Superior temporal gyrus (tissue), 1 donor: ENCODE measurements at regions not wholly inside any gene's neighbourhood (a gene's known extent, or its start where the extent isn't known, plus 50 kb on each side); places are given as distances from the start of the nearest gene placed in this dataset.
"Not testable (repeated sequence)": the region's sequence is repeated elsewhere in the genome, so short reads cannot be mapped to it uniquely, and the experiment has no call there.

Experiments used
- DNase-seq: peaks from one replicate; pipeline ENCODE4 v3.0.0-alpha.2; 2016; ENCODE audit errors: extremely low spot score

DNA sequence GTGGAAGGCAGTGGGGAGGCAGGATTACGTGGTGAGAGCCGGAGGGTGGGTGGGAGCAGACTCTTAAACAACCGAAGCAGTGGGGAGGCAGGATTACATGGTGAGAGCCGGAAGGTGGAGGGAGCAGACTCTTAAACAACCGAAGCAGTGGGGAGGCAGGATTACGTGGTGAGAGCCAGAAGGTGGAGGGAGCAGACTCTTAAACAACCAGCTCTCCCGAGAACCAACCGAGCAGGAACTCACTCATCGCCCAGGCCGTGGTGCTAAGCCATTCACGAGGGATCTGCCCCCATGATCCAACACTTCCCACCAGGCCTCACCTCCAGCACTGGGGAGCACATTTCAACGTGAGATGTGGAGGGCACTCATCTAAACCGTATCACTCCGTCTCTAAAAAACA is 87.7 kb downstream of the RTP5 start:
- no peak for DNase-seq

DNA sequence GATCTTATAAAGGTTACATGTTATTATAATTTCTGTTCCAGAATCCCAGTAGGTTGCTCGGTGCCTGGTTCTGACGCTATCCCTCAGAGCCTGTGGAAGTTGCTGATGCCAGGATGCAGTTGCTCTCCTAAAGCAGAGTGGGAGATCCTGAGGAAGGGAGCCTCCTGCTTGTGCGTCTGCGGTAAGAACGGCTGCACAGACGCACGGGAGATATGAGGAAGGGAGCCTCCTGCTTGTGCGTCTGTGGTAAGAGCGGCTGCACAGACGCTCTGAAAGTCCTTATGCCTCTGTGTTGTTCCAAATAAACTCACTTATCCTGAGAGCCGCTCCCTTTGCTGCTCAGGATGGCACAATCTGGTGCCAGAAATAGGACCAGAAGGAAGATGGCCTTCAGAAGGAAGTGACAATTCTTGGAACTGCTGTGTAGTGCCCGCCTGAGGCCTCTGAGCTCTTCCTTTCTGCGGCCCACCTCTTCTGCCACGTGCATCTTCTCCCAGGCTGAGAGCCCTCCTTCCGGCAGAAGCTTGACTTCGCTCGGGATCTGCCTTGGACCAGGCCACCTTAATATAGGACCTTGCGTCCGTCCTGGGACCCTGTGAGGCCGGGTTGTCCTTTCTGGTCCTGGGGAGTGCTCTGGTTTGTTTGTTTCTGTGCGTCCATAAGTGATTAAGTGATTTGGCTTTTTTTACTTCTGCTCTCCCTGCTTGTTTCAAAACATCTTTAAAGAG is 89.5 kb downstream of the RTP5 start:
- no peak for DNase-seq

DNA sequence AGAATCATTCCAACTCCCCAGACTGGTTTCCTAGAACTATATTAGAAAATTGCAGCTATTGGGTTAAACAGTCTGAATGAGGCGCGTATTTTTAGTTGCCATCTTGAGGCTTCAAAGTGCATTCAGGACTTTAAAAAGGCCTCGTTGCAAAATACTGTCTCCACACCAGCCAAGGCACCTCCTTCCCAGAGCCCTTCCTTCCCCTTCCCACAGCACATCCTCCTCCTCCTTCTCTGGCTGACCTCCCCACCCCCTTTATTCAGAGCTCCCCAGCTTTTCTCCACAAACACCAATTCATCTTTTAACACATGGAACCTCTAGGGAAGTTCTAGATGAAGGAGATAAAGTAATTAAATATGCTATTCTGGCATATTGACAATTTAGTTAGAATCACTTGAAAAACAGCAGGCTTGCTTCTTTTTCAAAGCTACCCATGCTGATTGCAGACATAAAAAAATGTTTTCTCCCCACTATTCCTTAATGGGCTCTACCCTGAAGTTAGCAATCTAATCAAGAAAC is 90.3 kb downstream of the RTP5 start:
- no peak for DNase-seq

DNA sequence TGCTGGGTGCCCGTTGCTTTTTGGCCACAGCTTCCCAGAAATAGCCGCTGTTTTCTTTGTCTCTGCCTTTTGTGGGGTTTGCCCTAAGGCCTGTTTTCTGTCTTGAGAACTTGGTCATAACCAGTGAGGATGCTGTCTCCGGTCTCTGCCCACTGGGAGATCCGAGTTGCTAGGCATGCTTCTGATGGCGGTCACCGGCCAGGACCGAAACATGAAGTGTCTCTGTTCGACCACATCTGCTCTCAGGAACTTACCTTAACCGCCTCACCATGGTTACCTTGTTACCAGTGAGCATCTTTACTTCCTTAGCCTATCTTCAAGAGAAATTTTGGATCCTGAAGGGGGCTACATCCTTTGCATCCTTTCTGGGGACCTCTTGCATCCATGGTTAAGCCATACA is 91.9 kb downstream of the RTP5 start:
- no peak for DNase-seq

DNA sequence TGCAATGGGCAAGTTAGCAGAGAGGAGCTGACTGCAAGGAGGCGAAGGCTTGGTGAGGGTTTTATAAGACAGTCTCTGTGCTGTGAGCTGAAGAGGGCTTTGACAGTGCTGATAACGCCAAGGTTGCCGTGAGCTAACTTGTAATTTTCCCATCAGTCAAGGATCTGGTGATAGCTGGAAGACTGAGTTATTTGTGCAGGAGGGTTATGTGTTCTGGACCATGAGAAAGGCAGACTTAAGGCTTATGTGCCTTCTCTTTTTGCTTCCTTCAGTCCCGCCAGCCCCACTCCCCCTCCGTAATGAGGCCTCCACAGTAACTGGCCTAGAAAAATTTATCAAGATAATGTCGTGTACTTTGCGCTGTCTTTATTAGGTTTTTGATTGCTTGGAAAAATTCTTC is 94.6 kb downstream of the RTP5 start:
- no peak for DNase-seq

DNA sequence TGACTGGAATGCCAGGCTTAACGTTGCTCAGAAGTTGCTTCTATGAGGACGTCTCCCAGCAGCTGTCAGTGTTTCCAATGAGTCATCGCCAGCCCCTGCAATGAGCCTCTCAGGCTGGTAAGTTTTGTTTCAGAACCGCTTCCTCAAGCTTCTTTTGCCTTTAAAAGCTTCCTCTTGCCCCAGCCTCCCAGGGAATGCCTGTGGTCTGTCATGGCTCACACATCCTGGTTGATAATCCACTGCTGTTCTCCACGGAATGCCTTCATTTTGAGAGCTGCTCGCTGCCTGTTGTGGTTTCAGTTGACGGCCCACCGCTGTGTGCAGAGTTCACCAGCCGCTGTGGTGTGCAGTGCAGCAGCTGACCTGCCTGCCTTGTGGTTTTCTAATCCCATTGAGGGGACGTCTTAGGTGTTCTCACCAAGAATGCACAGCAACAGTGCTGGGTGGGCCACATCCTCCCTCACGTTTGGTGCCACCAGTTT is 96.4 kb downstream of the RTP5 start:
- DNase-seq: peak; percentile 28

DNA sequence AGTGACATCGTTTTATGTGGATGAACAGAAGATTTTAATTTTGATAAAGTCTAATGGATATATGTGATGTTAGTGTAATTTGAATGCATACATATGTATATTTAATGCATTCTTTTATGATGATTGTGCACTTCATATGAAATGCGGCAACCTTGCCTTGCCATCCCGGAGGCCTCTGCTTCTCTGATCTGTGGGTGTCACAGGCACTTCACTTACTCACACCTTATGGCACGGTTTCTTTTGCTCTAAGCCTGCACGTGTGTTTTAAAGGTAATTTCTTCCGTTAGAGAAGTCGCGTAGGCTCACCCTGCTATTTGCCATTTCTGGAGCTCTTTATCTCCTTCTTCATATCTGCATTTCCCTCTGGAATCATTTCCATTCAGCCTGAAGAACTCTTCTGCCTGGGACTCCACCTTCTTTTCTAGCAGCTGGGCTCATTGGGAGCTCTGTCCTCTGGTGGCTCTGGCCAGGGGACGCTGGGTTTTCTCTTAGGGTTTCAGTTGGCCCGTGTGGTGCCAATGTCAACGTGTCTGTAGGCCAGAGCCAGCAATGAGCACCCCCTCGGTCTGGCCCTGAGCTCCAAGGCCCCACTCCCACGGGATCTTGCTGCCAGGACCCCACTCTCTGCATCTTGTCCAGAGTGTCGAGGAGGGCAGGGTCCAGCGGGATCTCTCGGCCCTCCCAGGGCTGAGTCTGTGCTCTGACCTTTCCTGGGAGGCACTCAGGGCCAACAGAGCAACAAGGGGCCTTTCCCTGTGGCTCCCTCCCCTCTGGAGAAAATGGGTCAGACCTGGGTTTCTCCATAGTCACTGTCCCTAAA is 97.3 kb downstream of the RTP5 start:
- DNase-seq: no peak

DNA sequence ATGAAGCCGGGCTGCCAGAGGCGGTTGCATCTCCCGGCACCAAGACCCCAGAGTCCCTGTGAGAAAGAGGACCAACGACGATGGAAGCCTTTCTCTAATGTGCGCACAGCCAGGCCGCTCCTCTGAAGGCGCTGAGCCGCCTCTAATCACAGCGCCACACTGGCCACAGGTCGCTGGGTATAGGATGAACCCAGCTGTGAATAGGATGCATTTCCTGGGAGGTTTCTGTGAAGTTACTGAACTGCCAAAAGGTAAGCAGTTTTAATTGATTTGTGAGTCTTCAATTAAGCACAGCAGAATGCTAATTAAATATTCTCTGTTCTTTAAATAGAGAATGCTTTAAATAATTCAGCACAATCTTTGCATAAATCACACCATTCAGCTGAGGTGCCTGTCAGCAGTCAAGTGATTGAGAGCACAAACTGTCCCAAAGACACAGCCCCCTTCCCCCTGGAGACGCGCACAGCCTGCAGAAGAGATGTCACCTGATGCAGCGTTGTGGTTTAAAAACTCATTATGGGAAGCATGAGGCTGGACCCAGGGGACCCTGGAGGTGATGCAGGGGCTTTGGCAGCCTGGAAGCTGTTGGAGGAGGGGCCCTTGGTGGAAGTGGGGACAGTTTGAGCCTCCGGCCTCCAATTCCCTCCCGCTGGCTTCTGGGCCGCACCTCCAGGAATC is 98.1 kb downstream of the RTP5 start:
- DNase-seq: no peak

DNA sequence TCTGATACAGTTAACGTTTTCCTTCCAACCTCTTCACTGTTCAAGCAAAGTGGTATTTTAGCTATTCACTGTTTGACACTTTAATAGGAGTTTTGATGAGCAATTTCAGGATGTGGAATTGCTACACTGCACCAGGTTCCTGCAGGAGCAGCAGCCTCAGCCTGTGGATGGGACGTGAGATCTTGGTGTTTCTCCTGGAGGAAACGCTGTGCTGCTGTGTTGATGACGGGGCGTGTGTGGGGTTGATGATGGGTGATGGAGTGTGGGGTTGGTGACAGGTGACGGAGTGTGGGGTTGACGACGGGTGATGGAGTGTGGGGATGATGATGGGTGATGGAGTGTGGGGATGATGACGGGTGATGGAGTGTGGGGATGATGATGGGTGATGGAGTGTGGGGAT is 98.9 kb downstream of the RTP5 start:
- DNase-seq: no peak

DNA sequence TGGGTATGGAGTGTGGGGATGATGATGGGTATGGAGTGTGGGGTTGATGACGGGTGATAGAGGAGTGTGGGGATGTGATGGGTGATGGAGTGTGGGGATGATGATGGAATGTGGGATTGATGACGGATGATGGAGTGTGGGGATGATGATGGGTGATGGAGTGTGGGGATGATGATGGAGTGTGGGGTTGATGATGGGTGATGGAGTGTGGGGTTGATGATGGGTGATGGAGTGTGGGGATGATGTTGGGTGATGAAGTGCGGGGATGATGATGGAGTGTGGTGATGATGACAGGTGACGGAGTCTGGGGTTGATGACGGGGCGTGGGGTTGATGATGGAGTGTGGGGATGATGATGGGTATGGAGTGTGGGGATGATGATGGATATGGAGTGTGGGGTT is 99.7 kb downstream of the RTP5 start:
- not testable (repeated sequence) for DNase-seq

DNA sequence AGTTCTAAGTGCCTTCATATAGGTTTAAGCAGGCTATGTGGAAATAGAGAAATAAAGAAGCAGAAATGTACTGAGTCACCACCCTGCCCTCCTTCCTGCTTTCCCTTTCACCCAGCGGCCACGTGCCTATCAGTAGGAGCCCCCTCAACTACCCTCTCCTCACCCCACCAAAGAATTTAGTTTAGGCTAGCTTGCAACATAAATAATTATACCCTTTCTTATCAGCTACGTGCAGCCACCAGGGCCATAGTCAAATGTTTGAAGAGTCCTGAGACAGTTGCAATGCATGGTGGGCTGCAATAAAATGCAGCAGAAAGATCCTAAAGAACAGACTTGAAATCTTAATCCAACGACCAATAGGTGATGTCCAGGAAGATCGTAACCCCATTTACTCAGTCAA is 101.2 kb downstream of the RTP5 start:
- no peak for DNase-seq

DNA sequence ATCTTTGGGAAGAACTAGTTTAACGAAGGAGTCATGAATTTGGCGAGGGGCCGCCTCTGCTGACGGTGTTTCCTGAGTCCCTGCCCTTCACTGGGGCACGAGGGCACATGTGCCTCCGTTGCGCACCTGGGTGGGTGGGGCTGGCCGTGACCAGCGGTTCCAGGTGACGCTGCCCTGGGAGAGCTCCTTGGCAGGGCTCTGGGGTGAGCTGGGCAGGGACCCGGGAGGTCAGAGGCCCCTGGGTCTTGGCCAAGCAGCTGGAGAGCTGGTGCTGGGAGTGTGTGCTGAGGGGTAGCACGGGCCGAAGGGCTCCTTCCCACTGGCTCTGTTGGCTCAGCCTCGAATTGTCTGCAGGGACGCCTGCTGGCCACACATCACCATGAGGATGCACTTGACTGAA is 104.6 kb downstream of the RTP5 start:
- no peak for DNase-seq

DNA sequence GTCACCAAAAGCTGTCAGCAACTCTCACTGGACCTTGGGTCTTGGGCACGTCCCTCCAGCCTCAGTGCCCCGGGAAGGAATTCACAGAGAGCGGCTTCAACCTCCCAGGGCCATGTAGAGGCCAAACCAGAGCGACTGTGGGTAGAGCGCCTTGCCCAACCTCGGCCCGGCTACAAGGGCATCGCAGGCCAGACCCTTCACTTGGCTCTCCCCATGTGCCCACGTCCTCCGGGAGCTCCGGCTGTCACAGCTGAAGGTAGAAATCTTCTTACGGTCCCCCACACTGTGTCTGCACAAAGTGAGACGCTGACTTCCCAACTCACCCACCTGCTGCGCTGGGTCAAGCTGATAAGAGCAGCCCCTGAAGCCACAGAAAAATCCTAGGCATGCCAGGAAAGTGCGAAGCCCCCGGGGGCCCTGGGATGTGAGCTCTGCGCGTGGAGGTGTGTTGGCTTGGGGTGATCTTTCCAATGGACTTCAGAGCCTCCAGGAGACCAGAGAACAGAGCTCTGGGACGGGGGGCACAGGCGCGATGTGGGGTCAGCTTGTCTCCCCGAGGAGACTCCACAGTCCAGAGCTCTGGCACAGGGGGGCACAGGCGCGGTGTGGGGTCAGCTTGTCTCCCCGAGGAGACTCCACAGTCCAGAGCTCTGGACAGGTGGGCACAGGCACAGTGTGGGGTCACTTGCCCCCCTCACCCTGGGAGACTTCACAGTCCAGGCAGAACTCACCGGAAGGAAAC is 105.5 kb downstream of the RTP5 start:
- no peak for DNase-seq

DNA sequence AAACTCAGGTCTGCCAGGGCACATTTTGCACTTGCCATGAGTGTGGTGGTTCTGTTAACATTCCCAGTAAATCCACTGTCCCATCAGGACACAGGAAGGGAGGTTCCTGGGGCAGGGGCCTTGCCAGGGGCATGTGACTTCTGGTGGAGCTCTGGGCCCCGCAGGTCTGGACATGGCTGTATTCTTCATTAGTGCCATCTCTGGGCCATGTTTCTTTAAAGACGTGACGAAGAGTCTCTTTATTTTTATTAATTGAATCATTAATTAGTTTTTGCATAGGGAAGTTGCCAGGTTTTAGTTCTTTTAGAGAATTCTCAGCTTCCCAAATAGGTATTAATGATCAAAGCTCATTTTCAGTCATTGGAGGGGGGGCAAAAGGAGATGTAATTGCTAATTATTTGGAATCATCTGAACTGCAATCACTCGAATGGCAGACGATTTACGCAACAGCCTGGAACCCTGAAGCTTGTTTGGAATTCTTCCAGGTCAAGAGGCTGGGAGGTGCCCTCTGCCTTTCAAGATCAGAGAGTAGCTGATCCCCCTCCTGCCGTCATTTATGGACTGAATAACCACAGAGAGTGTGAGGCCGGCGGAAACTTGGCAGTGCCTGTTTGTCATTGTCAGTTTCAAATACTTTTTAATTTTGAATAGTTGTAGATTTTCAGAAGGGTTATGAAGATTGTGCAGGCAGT is 106.2 kb downstream of the RTP5 start:
- no peak for DNase-seq

DNA sequence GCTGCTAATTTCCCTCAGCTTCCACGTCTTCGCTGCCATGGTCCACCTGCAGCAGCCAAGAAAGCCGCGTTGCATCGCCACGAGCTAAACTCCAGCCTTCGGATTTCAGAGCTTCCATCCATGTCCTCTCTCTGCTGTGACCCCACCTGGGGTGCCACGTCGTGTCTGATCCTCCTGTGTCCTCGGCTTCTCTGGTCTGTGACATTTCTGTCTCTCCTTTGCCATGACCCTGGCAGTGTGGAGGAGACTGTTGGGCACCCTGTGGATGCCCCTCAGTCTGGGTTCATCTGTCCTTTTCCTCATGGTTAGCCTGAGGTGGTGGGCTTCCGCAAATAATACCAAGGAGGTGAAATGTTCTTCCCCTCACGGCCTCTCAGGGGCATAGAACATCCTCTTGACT is 106.8 kb downstream of the RTP5 start:
- no peak for DNase-seq

DNA sequence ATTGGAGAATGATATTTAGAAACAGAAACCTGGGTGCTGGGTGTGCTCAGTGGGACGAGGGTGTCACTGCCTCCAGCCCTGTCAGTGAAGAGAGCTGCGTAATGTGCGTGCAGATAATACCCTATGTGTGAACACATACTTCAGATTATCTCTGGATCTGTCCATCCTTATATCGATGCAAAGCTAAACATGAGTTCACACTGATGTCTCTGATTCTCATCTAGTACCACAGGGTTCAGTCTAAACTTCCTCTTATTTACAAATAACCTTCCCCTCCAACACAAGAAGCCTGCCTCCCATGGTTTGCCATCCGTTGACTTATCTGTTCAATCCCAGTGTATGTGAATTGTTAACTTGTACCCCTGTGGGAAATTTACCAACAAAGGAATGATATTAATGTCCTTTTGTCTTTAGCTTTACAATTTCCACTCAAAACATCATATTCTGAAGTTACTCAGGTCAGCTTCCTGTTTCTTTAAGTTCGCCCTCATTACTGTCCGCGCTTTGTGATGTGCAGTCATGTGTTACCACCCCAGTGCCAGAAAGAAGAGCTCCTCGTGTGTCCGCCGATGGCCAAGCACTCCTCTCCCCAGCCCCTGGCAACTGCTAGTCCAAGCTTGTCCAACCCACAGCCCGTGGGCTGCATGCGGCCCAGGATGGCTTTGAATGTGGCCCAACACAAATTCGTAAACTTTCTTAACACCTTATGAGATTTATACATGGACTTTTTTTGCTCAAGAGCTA is 108.2 kb downstream of the RTP5 start:
- no peak for DNase-seq

DNA sequence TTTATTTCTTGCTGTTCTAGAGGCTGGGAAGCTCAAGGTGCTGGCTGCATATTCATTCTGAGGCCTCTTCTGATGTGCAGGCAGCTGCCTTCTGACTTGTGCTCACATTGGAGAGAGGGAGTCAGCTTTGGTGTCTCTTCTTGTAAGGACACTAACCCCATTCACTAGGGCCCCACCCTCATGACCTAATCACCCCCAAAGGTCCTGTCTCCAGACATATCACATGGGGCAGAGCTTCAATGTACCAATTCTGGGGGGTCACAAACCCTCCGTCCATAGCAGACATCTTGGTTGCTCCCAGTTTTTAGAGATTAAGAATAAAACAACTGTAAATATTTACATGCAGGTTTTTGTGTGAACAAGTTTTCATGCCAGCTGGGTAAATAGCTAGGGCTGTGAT is 109.1 kb downstream of the RTP5 start:
- DNase-seq: no peak

DNA sequence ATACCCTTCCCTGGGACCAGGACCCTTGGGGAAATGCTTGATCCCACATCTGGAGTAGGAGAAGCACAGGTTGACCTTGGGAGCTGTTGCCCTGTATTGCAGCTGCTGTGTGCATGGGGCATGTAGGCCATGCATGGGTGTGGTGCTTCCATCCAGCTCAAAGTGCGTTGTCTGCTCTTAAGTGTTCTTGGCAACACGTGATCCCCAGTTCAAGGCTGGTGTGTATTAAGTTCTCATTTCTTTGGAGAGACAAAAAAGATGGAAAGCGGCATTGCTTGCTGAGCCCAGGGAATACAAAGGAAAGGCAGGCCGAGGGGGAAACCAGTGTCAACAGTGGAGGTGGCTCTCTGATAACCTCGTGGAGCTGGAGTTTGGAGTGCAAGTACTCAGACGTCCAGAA is 110.7 kb downstream of the RTP5 start:
- no peak for DNase-seq

DNA sequence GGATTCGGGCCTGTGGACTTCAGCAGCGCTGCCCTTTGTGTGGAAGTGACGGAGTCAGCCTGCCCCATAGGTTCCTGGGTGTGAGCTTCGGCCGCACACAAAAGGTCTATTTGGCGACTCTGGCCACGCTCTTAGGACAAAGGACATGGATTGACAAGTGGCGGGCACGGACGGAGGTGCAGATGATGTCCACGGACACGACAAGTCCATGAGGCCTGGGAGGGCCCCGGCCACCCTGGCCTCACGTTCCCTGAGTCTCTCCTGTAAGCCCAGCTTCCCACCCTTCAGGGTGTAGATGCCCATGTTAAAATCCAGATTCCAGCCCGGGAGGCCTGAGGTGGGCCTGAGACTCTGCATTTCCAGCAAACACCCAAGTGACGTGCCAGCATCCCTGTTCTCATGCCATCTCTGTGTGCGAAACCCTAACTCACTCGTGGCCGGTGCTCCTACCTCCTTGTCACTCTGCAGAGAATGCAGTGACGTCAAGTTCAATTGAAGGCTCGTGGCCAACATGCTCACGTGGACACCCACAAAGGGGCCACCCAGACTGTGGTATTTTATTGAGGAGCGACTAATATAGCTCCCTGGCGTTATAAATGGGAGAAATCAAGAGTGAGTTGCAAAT is 111.7 kb downstream of the RTP5 start:
- DNase-seq: no peak
